ENCODE measurements at regions not wholly inside any gene's neighbourhood (a gene's known extent, or its start where the extent isn't known, plus 50 kb on each side); places are given as distances from the start of the nearest gene placed in this dataset.
"Not testable (repeated sequence)": the region's sequence is repeated elsewhere in the genome, so short reads cannot be mapped to it uniquely, and the experiment has no call there.

GRCh38 chr1:3992746-3993145 lies 92.7 kb upstream of the C1orf174 start:
- DNase-seq, result no peak

- no peak for DNase-seq
These were observed 93.7 kb upstream of the C1orf174 start for GRCh38 chr1:3993619-3994375.

GRCh38 chr1:3995141-3995780 lies 95.2 kb upstream of the C1orf174 start:
- no peak for DNase-seq

GRCh38 chr1:3996846-3997705 lies 97.0 kb upstream of the C1orf174 start:
- no peak for DNase-seq

GRCh38 chr1:3998086-3998485 lies 98.0 kb upstream of the C1orf174 start:
- DNase-seq, result no peak

GRCh38 chr1:3999514-3999913 lies 99.4 kb upstream of the C1orf174 start:
- DNase-seq, result not testable (repeated sequence)

GRCh38 chr1:3999941-4000735 lies 100.1 kb upstream of the C1orf174 start:
- no peak for DNase-seq

- DNase-seq, result no peak
These were observed 100.8 kb upstream of the C1orf174 start for GRCh38 chr1:4000811-4001251.

- no peak for DNase-seq
These were observed 101.4 kb upstream of the C1orf174 start for GRCh38 chr1:4001461-4001860.

- no peak for DNase-seq
These were observed 102.0 kb upstream of the C1orf174 start for GRCh38 chr1:4002061-4002521.

GRCh38 chr1:4002741-4003140 lies 102.7 kb upstream of the C1orf174 start:
- DNase-seq, result no peak

GRCh38 chr1:4003846-4004505 lies 103.9 kb upstream of the C1orf174 start:
- no peak for DNase-seq

GRCh38 chr1:4004635-4005430 lies 104.8 kb upstream of the C1orf174 start:
- no peak for DNase-seq

GRCh38 chr1:4005431-4005830 lies 105.4 kb upstream of the C1orf174 start:
- DNase-seq, result no peak

GRCh38 chr1:4006676-4007374 lies 106.8 kb upstream of the C1orf174 start:
- no peak for DNase-seq

GRCh38 chr1:4010284-4010683 lies 110.2 kb upstream of the C1orf174 start:
- DNase-seq, result no peak

- no peak for DNase-seq
These were observed 110.9 kb upstream of the C1orf174 start for GRCh38 chr1:4010814-4011605.

GRCh38 chr1:4016351-4017130 lies 116.5 kb upstream of the C1orf174 start:
- no peak for DNase-seq

Data from SW 1271 (cell line).